ENCODE measurements at regions not wholly inside any gene's neighbourhood (a gene's known extent, or its start where the extent isn't known, plus 50 kb on each side); places are given as distances from the start of the nearest gene placed in this dataset.

DNA sequence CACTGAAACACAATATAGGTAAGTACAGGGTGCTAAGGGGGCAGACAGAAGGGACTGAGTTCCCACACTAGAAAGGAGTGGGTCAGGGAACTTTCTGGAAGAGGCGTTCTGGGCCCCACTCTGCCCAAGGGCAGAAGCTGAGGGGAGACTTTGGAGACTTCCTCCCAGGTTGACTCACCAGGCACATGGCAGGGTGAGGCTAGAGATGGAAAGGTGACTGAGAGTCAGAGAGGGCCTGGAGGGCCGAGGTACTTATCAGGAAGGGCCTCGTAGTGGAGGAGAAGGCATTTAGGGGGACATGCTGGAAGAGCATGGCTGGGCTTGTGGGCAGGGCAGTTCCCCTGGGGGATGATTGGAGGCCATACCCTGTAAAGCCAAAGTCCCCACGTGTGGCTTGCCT is 159.9 kb upstream of the JUN start:
- TF ChIP-seq, protein P1, sequence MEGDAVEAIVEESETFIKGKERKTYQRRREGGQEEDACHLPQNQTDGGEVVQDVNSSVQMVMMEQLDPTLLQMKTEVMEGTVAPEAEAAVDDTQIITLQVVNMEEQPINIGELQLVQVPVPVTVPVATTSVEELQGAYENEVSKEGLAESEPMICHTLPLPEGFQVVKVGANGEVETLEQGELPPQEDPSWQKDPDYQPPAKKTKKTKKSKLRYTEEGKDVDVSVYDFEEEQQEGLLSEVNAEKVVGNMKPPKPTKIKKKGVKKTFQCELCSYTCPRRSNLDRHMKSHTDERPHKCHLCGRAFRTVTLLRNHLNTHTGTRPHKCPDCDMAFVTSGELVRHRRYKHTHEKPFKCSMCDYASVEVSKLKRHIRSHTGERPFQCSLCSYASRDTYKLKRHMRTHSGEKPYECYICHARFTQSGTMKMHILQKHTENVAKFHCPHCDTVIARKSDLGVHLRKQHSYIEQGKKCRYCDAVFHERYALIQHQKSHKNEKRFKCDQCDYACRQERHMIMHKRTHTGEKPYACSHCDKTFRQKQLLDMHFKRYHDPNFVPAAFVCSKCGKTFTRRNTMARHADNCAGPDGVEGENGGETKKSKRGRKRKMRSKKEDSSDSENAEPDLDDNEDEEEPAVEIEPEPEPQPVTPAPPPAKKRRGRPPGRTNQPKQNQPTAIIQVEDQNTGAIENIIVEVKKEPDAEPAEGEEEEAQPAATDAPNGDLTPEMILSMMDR (IDR thresholded peaks at IDR 0.05; ENCODE audit: low read depth, low read length): no peak
- TF ChIP-seq MYC (IDR thresholded peaks at IDR 0.05; ENCODE audit: low read depth, low read length) (no peak), POLR2A (IDR thresholded peaks at IDR 0.05; ENCODE audit: extremely low read depth, insufficient read length) (no peak)

Measured in NB4 (cell line).